ENCODE measurements at regions not wholly inside any gene's neighbourhood (a gene's known extent, or its start where the extent isn't known, plus 50 kb on each side); places are given as distances from the start of the nearest gene placed in this dataset.

DNA sequence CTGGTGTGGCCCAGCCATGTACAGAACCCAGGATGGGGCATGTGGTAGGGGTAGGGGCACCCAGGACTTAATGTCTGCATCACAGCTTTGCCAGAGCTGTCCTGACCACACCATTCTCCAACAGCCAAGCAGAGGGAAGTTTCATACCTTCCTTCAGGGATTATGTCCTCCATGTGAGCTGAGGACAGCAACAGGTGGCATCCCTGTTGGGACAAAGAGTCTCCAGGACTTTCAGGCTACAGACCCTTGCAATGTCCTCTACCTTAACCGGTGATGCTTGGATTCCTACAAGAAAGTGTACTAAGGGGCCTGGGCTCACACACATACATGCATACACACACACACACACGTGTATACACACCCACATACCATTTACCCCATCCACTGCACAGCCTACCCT is 227.0 kb upstream of the SIX2 start:
- TF ChIP-seq, protein P1, sequence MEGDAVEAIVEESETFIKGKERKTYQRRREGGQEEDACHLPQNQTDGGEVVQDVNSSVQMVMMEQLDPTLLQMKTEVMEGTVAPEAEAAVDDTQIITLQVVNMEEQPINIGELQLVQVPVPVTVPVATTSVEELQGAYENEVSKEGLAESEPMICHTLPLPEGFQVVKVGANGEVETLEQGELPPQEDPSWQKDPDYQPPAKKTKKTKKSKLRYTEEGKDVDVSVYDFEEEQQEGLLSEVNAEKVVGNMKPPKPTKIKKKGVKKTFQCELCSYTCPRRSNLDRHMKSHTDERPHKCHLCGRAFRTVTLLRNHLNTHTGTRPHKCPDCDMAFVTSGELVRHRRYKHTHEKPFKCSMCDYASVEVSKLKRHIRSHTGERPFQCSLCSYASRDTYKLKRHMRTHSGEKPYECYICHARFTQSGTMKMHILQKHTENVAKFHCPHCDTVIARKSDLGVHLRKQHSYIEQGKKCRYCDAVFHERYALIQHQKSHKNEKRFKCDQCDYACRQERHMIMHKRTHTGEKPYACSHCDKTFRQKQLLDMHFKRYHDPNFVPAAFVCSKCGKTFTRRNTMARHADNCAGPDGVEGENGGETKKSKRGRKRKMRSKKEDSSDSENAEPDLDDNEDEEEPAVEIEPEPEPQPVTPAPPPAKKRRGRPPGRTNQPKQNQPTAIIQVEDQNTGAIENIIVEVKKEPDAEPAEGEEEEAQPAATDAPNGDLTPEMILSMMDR (IDR thresholded peaks at IDR 0.05) = no peak
- no peak for TF ChIP-seq EP300 (IDR thresholded peaks at IDR 0.05)

Data from esophagus muscularis mucosa (tissue), 3 donors.